Endothelial cell of umbilical vein (primary cell): ENCODE measurements at regions not wholly inside any gene's neighbourhood (a gene's known extent, or its start where the extent isn't known, plus 50 kb on each side); places are given as distances from the start of the nearest gene placed in this dataset.

Source experiments
- CTCF ChIP-seq, 2 donors: IDR thresholded peaks; 1 replicate in 1 of 2; 2 replicates in 1 of 2; pipeline ENCODE4 v1.5.1; 2011; ENCODE audit warnings: low read length in 2 of 2, mild to moderate bottlenecking in 2 of 2, moderate library complexity in 2 of 2, control low read depth in 1 of 2, inconsistent platforms in 1 of 2, low read depth in 1 of 2; ENCODE audit not compliant: insufficient read depth in 1 of 2; ENCODE audit errors: extremely low read depth in 1 of 2
- EZH2 ChIP-seq: IDR thresholded peaks from 2 replicates; pipeline ENCODE4 v1.6.1; 2012; ENCODE audit warnings: borderline replicate concordance, low read depth, mild to moderate bottlenecking, moderate library complexity, low read length, inconsistent platforms; ENCODE audit not compliant: severe bottlenecking
- FOS ChIP-seq: IDR thresholded peaks from 2 replicates; pipeline ENCODE4 v1.6.1; 2011; ENCODE audit warnings: mild to moderate bottlenecking, low read length, moderate library complexity, borderline replicate concordance; ENCODE audit not compliant: insufficient read depth
- MYC ChIP-seq: IDR thresholded peaks from one replicate; pipeline ENCODE4 v1.6.1; 2011; ENCODE audit warnings: mild to moderate bottlenecking, low read depth, low read length
- POLR2A ChIP-seq: IDR thresholded peaks from 2 replicates; pipeline ENCODE4 v1.6.1; 2012; ENCODE audit warnings: low read depth, mild to moderate bottlenecking, control low read depth, low read length

DNA sequence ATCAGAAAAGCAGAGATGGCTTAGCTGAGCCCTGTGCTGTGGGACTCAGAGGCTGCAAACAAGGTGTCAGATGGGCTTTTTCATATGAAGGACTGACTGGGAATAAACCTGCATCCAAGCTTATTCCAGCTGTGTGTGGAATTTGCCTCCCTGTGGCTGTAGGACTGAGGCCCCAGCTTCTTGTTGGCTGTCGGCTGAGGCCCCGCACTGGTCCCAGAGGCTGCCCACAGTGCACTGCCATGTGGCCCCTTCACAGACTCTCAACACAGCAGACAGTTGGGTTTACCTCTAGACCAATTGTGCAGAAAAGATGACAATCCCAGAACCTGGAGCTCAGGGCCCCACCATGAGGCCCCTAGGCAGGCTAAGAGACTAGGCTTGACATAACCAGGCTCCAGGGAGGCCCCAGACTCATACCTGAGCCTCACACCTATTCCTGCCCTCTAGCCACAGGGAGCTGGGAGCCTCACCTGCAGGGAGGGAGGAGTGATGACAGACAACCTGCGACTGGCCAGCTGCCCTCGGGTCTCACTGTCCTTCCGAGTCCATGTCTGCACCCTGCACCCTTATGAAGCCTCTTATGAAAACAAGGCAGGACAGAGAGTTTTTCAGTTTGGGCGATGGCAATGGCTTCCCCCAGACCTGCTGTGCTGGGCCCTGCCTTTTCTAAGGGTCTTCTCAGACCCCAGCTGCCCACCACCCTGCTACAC lies 615.5 kb downstream of the NPHP4 start:
- TF ChIP-seq CTCF (IDR thresholded peaks at IDR 0.05; ENCODE audit: extremely low read depth in 1 of 2, insufficient read depth in 1 of 2, low read depth in 1 of 2, low read length in 2 of 2) (no peak), EZH2 (no peak), FOS (no peak), MYC (no peak), POLR2A (no peak)
